HuH-7.5 (cell line): ENCODE measurements at regions not wholly inside any gene's neighbourhood (a gene's known extent, or its start where the extent isn't known, plus 50 kb on each side); places are given as distances from the start of the nearest gene placed in this dataset.
"Not testable (repeated sequence)": the region's sequence is repeated elsewhere in the genome, so short reads cannot be mapped to it uniquely, and the experiment has no call there.

ENCODE experiments used
- DNase-seq: peaks from one replicate; pipeline ENCODE4 v3.0.0; 2011; ENCODE audit warnings: low spot score

- DNase-seq: no peak
These were observed 248.3 kb upstream of the NEGR1 start for GRCh38 chr1:72530646-72531045.

DNA sequence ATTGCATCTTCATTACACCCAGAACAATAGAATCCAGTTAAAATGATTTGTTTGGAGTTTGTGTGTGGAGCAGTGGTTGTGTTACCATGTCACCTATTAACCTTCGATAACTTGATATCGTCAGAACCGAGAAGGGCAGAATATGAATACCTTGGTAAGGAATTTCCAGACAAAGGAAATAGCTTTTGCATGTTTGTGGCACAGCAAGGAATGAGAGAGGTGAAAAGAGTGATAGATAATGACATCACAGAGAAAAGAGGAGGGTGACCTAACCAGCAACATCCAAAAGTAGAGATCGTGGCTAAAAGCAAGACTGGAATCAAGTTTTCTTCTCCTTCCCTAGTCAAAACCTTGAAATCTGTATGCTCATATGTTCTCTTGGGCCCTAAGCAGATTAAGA lies 244.6 kb upstream of the NEGR1 start:
- no peak for DNase-seq

DNA sequence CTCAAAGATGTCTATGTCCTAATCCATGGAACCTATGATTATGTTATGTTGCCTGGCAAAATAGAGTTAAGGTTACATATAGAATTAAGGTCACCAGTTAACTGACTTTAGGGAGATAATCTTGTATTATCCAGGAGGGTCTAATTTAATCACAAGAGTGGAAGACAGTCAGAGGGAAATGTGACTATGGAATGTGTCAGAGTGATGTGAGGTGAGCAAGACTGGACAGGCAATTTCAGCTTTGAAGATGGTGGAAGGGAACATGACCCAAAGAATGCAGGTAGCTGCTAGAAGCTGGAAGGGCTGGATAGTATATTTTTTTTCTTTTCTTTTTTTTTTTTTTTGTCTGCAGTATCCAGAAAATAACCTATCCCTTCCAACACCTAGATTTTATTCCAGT lies 241.7 kb upstream of the NEGR1 start:
- DNase-seq: no peak

DNA sequence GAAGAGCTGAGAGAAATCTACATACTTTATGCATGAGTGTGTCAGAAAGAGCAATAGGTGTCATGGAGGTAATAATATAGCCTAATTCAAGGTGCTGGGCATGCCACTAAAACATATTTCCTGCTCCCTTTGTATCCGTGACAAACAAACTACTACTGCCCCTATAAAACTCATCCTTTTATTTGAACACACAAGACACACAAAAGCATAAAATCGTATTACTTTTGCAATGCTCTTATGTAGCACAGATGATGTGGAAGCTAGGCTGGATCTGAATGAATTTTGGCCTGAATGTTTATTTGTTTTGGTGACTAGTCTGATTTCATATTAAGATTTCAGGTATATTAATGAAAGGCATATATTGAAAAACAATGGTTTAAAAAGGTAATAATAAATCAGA lies 239.3 kb upstream of the NEGR1 start:
- DNase-seq: no peak

- no peak for DNase-seq
These were observed 234.5 kb upstream of the NEGR1 start for GRCh38 chr1:72516826-72517225.

DNA sequence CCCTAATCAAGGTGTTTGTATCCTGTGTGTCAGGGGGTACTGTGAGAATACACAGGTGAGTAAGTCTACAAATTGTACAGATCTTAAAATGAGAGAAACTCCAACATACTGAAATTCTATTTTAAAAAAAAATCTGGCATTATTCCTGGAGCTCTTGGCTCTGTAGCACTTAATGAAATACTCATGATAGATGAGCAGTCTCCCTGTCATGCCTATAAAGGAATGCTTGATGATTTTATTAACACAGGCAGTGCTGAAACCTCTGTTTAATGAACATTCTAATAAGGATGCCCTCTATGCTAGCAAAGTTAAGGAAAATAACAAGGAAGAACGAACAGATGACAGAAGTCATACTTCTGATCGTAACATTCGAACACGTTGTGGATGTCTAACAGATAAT lies 233.9 kb upstream of the NEGR1 start:
- no peak for DNase-seq

GRCh38 chr1:72498371-72498770 lies 216.0 kb upstream of the NEGR1 start:
- no peak for DNase-seq

DNA sequence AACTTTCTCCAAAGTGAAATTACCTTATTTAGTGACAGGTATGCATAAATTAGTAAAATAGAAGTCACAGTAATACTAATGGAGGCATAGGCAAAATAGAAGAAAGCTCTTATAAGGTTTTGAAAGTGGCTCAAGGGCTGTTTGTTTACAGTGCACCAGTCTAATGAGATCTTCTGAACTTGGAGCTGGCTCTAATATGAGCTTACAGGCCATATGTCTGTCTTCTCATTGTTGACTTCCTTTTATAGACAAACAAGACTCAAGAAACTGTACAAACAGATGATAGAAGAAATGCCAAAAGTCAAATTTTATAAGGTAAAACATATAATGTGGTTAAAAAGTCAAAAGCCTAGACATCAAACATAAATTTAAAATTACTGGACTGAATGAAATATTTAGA lies 207.5 kb upstream of the NEGR1 start:
- DNase-seq: no peak

DNA sequence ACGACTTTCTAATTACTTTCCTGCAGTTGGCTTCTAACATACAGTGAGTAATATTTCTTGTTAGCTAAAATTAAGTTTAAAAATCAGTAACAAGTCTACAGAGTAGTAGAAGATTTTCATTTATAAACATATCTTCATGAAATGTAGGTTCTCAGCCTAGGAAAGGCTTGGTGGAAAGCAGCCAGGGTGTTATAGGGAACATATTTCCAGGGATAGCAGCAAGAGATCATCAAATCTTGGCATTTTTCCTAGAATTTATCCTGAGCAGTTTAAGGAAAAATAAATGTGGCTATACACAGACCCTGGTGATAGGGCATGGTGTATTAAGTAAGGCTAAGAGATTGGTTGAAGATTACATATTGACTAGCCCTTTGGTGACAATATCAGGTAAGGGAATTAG lies 203.5 kb upstream of the NEGR1 start:
- DNase-seq: no peak

GRCh38 chr1:72483846-72484357 lies 201.6 kb upstream of the NEGR1 start:
- no peak for DNase-seq

GRCh38 chr1:72482736-72483413 lies 200.5 kb upstream of the NEGR1 start:
- peak; percentile 8 for DNase-seq

GRCh38 chr1:72481420-72481970 lies 199.2 kb upstream of the NEGR1 start:
- DNase-seq: no peak

DNA sequence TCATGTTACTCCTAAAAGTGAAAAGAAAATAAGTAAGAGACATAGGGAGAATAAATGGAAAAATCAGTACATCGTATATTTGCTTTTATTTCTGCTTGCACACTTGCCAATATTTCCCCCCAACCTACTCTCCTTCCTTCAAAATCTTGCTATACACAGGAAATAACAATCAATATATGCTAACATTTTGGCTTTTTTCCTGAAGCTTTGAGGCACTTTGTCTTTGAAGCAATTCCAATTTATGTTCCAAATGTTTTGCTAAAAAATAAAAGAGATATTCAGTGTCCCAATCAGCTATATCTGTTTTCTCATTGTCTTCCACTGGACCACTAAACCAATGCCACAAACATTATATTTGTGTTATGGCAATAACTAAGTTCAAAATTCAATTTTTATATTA lies 184.0 kb upstream of the NEGR1 start:
- DNase-seq: no peak

DNA sequence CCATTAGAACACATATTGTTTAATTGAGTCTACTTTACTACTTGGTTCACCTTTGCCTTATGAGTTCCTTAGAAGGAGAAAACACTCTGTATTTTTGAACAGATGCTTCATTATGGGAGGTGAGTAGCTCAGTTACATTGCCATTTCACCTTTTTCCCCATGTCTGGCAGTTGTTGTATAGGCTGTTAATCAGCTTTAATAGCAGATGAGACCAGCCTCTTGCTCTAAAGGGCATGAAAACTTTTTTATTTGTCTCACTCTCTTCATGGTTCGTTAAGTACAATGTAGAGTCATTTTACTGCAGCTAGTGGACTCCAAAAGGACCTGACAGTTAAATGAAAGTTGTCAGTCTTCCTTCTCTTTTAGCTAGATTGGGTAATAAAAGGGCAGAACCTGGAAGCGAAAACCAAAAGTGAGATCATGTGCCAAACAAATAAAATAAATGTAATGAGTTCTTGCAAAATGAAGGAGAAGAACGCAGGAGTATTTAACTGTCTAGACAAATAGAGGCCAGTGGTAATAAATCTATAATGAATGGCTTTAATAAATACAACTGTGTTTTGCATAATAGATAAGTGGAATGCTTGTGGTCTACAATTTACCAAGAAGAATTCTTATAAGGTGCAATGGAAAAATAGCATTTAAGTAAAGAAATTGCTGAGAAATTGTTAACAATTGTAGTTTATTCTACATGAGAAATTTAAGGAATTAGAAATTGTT lies 180.0 kb upstream of the NEGR1 start:
- DNase-seq: no peak

GRCh38 chr1:72442262-72442661 lies 159.9 kb upstream of the NEGR1 start:
- DNase-seq: no peak

GRCh38 chr1:72439036-72439435 lies 156.7 kb upstream of the NEGR1 start:
- no peak for DNase-seq

DNA sequence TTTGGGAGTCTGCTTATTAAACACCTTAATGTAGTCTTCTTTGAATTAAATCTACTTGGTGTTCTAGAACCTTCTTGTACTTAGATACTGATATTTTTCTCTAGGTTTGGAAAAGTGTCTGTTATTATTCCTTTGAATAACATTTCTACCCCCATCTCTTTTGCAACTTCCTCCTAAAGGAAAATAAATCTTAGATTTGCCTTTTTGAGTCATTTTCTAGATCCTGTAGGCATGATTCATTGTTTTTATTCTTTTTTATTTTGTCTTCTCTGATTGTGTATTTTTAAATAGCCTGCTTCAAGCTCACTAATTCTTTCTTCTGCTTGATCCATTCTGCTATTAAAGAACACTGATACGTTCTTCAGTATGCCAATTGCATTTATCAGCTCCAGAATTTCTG lies 155.9 kb upstream of the NEGR1 start:
- no peak for DNase-seq

- no peak for DNase-seq
These were observed 152.7 kb upstream of the NEGR1 start for GRCh38 chr1:72435025-72435424.

GRCh38 chr1:72434070-72434469 lies 151.7 kb upstream of the NEGR1 start:
- no peak for DNase-seq

GRCh38 chr1:72433591-72433990 lies 151.3 kb upstream of the NEGR1 start:
- no peak for DNase-seq

DNA sequence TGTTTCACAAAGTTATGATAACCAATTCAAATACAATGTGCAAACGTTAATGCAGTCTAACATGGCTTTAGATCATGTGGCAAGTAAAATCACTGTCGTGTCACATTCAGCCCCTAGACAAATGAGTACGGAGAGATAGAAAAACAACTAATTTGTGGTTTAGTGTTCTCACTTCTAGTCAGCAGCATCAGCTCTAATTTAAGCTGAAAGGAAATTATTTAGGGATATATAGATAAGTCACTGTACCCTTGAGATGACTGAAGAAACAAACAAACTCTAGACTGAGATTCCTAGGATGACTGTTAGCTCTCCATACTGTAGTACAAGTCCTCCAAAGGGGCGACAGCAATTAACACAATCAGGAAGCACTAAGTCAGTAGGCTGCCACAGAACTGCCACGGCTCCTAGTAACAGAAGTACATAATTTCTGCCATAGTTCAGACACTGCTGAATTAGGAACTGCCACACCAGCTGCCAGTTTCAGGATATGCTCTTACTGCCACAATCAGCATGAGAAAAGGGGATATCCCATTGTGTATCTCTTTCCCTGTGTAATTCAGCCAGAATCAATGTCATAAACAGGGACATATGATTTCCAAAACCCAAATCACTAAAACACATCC lies 150.4 kb upstream of the NEGR1 start:
- DNase-seq: no peak

- no peak for DNase-seq
These were observed 149.5 kb upstream of the NEGR1 start for GRCh38 chr1:72431810-72432209.

- not testable (repeated sequence) for DNase-seq
These were observed 145.9 kb upstream of the NEGR1 start for GRCh38 chr1:72428276-72428675.
